ENCODE measurements at regions not wholly inside any gene's neighbourhood (a gene's known extent, or its start where the extent isn't known, plus 50 kb on each side); places are given as distances from the start of the nearest gene placed in this dataset.

- Mint-ChIP-seq H3K27ac (ENCODE audit: low read depth, unreplicated experiment) (peak overlapping the region; percentile 70), H3K36me3 (ENCODE audit: insufficient read depth, unreplicated experiment) (no peaks in the 10 kb centered on the region), H3K4me1 (ENCODE audit: insufficient read depth, unreplicated experiment) (peaks cover 22% of the 10 kb centered on the region), H3K27me3 (ENCODE audit: insufficient read depth, unreplicated experiment) (no peaks in the 10 kb centered on the region), H3K4me3 (ENCODE audit: unreplicated experiment) (no peak overlapping the region), H3K9me3 (ENCODE audit: unreplicated experiment) (peaks cover 8% of the 10 kb centered on the region)
- intact Hi-C loops (cut with micrococcal nuclease): no loop called here
- no peak for TF ChIP-seq CTCF (IDR thresholded peaks at IDR 0.05; ENCODE audit: unreplicated experiment)
- ChIA-PET POLR2A (interaction anchor here (0.6 to 1.8 kb wide), 4 partner anchors 8 to 106 kb away, joined by 3 to 7 read pairs (median 5); no protein-coding TSS in a partner anchor), CTCF (interaction anchor here (0.7 to 0.8 kb wide), 2 partner anchors 15 to 31 kb away, joined by 3 read pairs; no protein-coding TSS in a partner anchor)
- BruUV-seq (replicated peaks): no TSS peak
- DNase-seq (ENCODE audit: unreplicated experiment): no peak
Measured at GRCh38 chr2:145682546-145683157, 1162.7 kb upstream of the ZEB2 start.

- H3K27me3 Mint-ChIP-seq (ENCODE audit: insufficient read depth, unreplicated experiment): no peaks in the 10 kb centered on the region
- no peaks in the 10 kb centered on the region for H3K36me3 Mint-ChIP-seq (ENCODE audit: insufficient read depth, unreplicated experiment)
- intact Hi-C loops (cut with micrococcal nuclease): no loop called here
- peak overlapping the region; percentile 35 for H3K27ac Mint-ChIP-seq (ENCODE audit: low read depth, unreplicated experiment)
- H3K9me3 Mint-ChIP-seq (ENCODE audit: unreplicated experiment): peaks cover 8% of the 10 kb centered on the region
- ChIA-PET CTCF (no interaction called here), POLR2A (no interaction called here)
- peaks cover 9% of the 10 kb centered on the region for H3K4me1 Mint-ChIP-seq (ENCODE audit: insufficient read depth, unreplicated experiment)
- BruUV-seq (replicated peaks): no TSS peak
- TF ChIP-seq CTCF (IDR thresholded peaks at IDR 0.05; ENCODE audit: unreplicated experiment): no peak
- H3K4me3 Mint-ChIP-seq (ENCODE audit: unreplicated experiment): no peak overlapping the region
- DNase-seq (ENCODE audit: unreplicated experiment): no peak
Measured at GRCh38 chr2:145680276-145680675, 1160.4 kb upstream of the ZEB2 start.

- POLR2A ChIA-PET: interaction anchor here (1.1 kb wide), 2 partner anchors 12 to 21 kb away, joined by 3 to 5 read pairs; no protein-coding TSS in a partner anchor
- Mint-ChIP-seq H3K4me1 (ENCODE audit: insufficient read depth, unreplicated experiment) (no peaks in the 10 kb centered on the region), H3K27ac (ENCODE audit: low read depth, unreplicated experiment) (no peak overlapping the region), H3K36me3 (ENCODE audit: insufficient read depth, unreplicated experiment) (no peaks in the 10 kb centered on the region), H3K27me3 (ENCODE audit: insufficient read depth, unreplicated experiment) (no peaks in the 10 kb centered on the region), H3K9me3 (ENCODE audit: unreplicated experiment) (peaks cover 8% of the 10 kb centered on the region), H3K4me3 (ENCODE audit: unreplicated experiment) (no peak overlapping the region)
- no peak for DNase-seq (ENCODE audit: unreplicated experiment)
- no peak for TF ChIP-seq CTCF (IDR thresholded peaks at IDR 0.05; ENCODE audit: unreplicated experiment)
- CTCF ChIA-PET: interaction anchor here (0.7 kb wide), 1 partner anchor 132 kb away, joined by 6 read pairs; no protein-coding TSS in a partner anchor
- no TSS peak for BruUV-seq (replicated peaks)
- intact Hi-C loops (cut with micrococcal nuclease): no loop called here
Measured at GRCh38 chr2:145677371-145677770, 1157.5 kb upstream of the ZEB2 start.

- peaks cover 5% of the 10 kb centered on the region for H3K4me1 Mint-ChIP-seq (ENCODE audit: insufficient read depth, unreplicated experiment)
- H3K9me3 Mint-ChIP-seq (ENCODE audit: unreplicated experiment): peaks cover 4% of the 10 kb centered on the region
- no peak overlapping the region for H3K4me3 Mint-ChIP-seq (ENCODE audit: unreplicated experiment)
- POLR2A ChIA-PET: interaction anchor here (0.5 to 2.1 kb wide), 2 partner anchors 9 to 10 kb away, joined by 3 to 7 read pairs; no protein-coding TSS in a partner anchor
- H3K27ac Mint-ChIP-seq (ENCODE audit: low read depth, unreplicated experiment): no peak overlapping the region
- no peak for DNase-seq (ENCODE audit: unreplicated experiment)
- no peaks in the 10 kb centered on the region for H3K27me3 Mint-ChIP-seq (ENCODE audit: insufficient read depth, unreplicated experiment)
- intact Hi-C loops (cut with micrococcal nuclease): no loop called here
- CTCF ChIA-PET: interaction anchor here (0.6 kb wide), 1 partner anchor 13 kb away, joined by 3 read pairs; no protein-coding TSS in a partner anchor
- no TSS peak for BruUV-seq (replicated peaks)
- H3K36me3 Mint-ChIP-seq (ENCODE audit: insufficient read depth, unreplicated experiment): no peaks in the 10 kb centered on the region
- TF ChIP-seq CTCF (IDR thresholded peaks at IDR 0.05; ENCODE audit: unreplicated experiment): no peak
Measured at GRCh38 chr2:145674705-145675104, 1154.8 kb upstream of the ZEB2 start.

All from MCF 10A (cell line).